Smooth muscle cell (in vitro differentiated cells): ENCODE measurements at regions not wholly inside any gene's neighbourhood (a gene's known extent, or its start where the extent isn't known, plus 50 kb on each side); places are given as distances from the start of the nearest gene placed in this dataset.

Experiments used
- DNase-seq: peaks from one replicate; lab custom pipeline; 2025; ENCODE audit not compliant: unreplicated experiment; lab: John Stamatoyannopoulos, UW
- H2AFZ ChIP-seq: fragments of 200-600 bp; sonication (generic); 2 replicates; pipeline ENCODE4 v1.6.0; 2016; ENCODE audit warnings: antibody characterized with exemption, low read depth, mild to moderate bottlenecking
- H3F3A ChIP-seq: fragments of 200-600 bp; sonication (generic); 2 replicates; pipeline ENCODE4 v1.6.0; 2017; ENCODE audit warnings: antibody characterized with exemption, low read depth
- H3K27ac ChIP-seq: fragments of 200-600 bp; sonication (generic); 2 replicates; pipeline ENCODE4 v1.5.1; 2016; ENCODE audit warnings: low read depth, mild to moderate bottlenecking
- H3K27me3 ChIP-seq: fragments of 200-600 bp; sonication (generic); 2 replicates; pipeline ENCODE4 v1.6.1; 2016; ENCODE audit warnings: low read depth, mild to moderate bottlenecking
- H3K36me3 ChIP-seq: fragments of 200-600 bp; sonication (generic); 2 replicates; pipeline ENCODE4 v1.5.1; 2016; ENCODE audit warnings: low read depth
- H3K4me1 ChIP-seq: fragments of 200-600 bp; sonication (generic); 2 replicates; pipeline ENCODE4 v1.5.1; 2016; ENCODE audit warnings: low read depth
- H3K4me2 ChIP-seq: fragments of 200-600 bp; sonication (generic); 2 replicates; pipeline ENCODE4 v1.6.0; 2016; ENCODE audit warnings: mild to moderate bottlenecking
- H3K4me3 ChIP-seq: fragments of 200-600 bp; sonication (generic); 2 replicates; pipeline ENCODE4 v1.5.1; 2016; ENCODE audit warnings: mild to moderate bottlenecking
- H3K79me2 ChIP-seq: fragments of 200-600 bp; sonication (generic); 2 replicates; pipeline ENCODE4 v1.6.0; 2016; ENCODE audit warnings: low read depth, mild to moderate bottlenecking
- H3K9ac ChIP-seq: fragments of 200-600 bp; sonication (generic); 2 replicates; pipeline ENCODE4 v1.6.0; 2016; ENCODE audit warnings: low read depth
- H3K9me3 ChIP-seq: fragments of 200-600 bp; sonication (generic); replicated peaks from 2 replicates; pipeline ENCODE4 v1.5.1; 2016; ENCODE audit warnings: low read depth
- H4K20me1 ChIP-seq: fragments of 200-600 bp; sonication (generic); 2 replicates; pipeline ENCODE4 v1.6.0; 2016; ENCODE audit warnings: low read depth
- WGBS: methylation state at CpG from one replicate; pipeline ENCODE4 v1.1.7; 2016; ENCODE audit warnings: low lambda C conversion rate; 5-methylcytosine and 5-hydroxymethylcytosine counted together
- TF ChIP-seq, protein P1 (sequence below): fragments of 200-600 bp; sonication (generic); IDR thresholded peaks from 2 replicates; pipeline ENCODE4 v1.5.1; 2017; ENCODE audit warnings: borderline replicate concordance, mild to moderate bottlenecking, antibody characterized with exemption; ENCODE audit not compliant: insufficient read depth, poor library complexity, severe bottlenecking

DNA sequence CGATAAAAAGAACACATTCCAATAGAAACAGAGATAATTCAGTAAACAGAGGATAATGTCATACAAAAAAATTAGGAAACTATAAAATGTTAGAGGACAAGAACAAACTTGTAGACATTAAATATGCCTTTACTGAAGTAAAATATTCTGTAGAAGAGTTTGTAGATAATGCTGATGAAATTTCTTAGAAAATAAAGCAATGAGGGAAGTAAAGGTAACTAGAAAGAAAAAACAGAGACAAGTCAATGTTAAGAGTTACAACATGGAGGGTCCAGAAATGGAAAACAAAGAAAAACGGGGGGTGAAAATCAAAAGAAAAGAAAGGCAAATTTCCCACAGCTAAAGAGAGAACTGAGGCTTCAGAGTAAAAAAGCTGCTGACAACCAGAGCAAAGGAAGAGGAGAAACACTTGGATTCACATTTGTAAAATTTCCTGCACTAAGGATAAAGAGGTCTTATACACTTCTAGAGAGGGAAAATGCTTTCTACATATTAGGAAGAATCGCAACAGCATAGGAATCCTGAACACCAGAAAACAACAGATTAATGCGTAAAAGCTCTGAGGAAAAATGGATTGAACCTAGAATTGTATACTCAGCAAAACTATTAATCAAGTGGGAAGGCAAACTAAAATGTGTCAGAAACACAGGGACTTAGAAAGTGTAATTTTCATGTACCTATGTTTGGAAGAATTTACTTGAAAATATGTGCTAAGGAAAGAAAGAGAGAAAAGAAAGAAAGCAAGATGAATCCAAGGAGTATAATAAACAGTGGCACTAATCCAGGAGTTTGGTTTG, 55.0 kb upstream of the AGR3 start:
- Histone ChIP-seq H3K4me2 (no peak overlapping the region), H3K9me3 (no peaks in the 10 kb centered on the region), H4K20me1 (no peaks in the 10 kb centered on the region), H3K36me3 (no peaks in the 10 kb centered on the region), H3F3A (peaks cover 4% of the 10 kb centered on the region), H3K79me2 (no peaks in the 10 kb centered on the region), H3K4me3 (no peak overlapping the region), H2AFZ (no peak overlapping the region), H3K27ac (no peak overlapping the region), H3K4me1 (no peaks in the 10 kb centered on the region), H3K27me3 (no peaks in the 10 kb centered on the region), H3K9ac (no peak overlapping the region)
- TF ChIP-seq, protein P1, sequence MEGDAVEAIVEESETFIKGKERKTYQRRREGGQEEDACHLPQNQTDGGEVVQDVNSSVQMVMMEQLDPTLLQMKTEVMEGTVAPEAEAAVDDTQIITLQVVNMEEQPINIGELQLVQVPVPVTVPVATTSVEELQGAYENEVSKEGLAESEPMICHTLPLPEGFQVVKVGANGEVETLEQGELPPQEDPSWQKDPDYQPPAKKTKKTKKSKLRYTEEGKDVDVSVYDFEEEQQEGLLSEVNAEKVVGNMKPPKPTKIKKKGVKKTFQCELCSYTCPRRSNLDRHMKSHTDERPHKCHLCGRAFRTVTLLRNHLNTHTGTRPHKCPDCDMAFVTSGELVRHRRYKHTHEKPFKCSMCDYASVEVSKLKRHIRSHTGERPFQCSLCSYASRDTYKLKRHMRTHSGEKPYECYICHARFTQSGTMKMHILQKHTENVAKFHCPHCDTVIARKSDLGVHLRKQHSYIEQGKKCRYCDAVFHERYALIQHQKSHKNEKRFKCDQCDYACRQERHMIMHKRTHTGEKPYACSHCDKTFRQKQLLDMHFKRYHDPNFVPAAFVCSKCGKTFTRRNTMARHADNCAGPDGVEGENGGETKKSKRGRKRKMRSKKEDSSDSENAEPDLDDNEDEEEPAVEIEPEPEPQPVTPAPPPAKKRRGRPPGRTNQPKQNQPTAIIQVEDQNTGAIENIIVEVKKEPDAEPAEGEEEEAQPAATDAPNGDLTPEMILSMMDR = no peak
- WGBS = 95% methylated on average over 4 of the region's 4 CpGs
- DNase-seq = no peak

- TF ChIP-seq, protein P1 = no peak
Measured at GRCh38 chr7:16939161-16939560, 57.4 kb upstream of the AGR3 start.

DNA sequence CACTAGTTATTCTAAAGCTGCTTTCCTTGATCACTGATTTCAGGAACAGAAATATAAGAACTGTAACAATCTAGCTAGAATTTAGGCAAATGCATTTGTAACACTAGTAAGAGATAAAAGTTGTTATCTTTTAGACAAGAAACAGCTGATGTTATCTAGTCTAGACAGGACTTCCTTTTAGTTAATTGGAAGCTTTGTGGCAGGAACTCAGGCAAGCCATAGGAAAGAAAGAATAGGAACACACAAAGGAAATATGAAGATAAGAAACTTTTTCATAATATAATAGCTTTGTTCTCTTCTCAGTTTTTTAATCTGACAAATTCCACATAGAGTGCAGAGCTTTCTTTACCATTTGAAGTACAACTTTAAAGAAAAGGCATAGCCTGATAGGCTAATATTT, 59.0 kb upstream of the AGR3 start:
- Histone ChIP-seq H3K9ac (no peak overlapping the region), H2AFZ (peak overlapping the region; percentile 6), H3K36me3 (no peaks in the 10 kb centered on the region), H4K20me1 (no peaks in the 10 kb centered on the region), H3F3A (peaks cover 4% of the 10 kb centered on the region), H3K4me3 (no peak overlapping the region), H3K4me1 (no peaks in the 10 kb centered on the region), H3K79me2 (no peaks in the 10 kb centered on the region), H3K27me3 (no peaks in the 10 kb centered on the region), H3K27ac (peak overlapping the region; percentile 11), H3K9me3 (no peaks in the 10 kb centered on the region), H3K4me2 (peak overlapping the region; percentile 3)
- no peak for DNase-seq
- TF ChIP-seq, protein P1 = no peak

More at GRCh38 chr7:16939161-16939560, 57.4 kb upstream of the AGR3 start:
- H3K36me3 ChIP-seq = no peaks in the 10 kb centered on the region
- H3K27me3 ChIP-seq = no peaks in the 10 kb centered on the region
- no peak overlapping the region for H3K4me2 ChIP-seq
- H3K79me2 ChIP-seq = no peaks in the 10 kb centered on the region
- H3K4me1 ChIP-seq = no peaks in the 10 kb centered on the region
- peak overlapping the region; percentile 51 for H3K27ac ChIP-seq
- peaks cover 4% of the 10 kb centered on the region for H3F3A ChIP-seq
- H2AFZ ChIP-seq = no peak overlapping the region
- H4K20me1 ChIP-seq = no peaks in the 10 kb centered on the region
- no peak overlapping the region for H3K4me3 ChIP-seq
- H3K9ac ChIP-seq = peak overlapping the region; percentile 10
- H3K9me3 ChIP-seq = no peaks in the 10 kb centered on the region
- DNase-seq = no peak
